Progenitor cell of endocrine pancreas (in vitro differentiated cells): ENCODE measurements at regions not wholly inside any gene's neighbourhood (a gene's known extent, or its start where the extent isn't known, plus 50 kb on each side); places are given as distances from the start of the nearest gene placed in this dataset.

Experiments
- DNase-seq: peaks from one replicate; pipeline ENCODE4 v3.0.0; 2021; ENCODE audit warnings: low spot score; ENCODE audit not compliant: unreplicated experiment
- H3K27ac Mint-ChIP-seq: 2 replicates; pipeline ENCODE4 v1.8.0; 2021; ENCODE audit warnings: mild to moderate bottlenecking, moderate library complexity, mixed read lengths
- H3K27me3 Mint-ChIP-seq: 2 replicates; pipeline ENCODE4 v1.8.0; 2021; ENCODE audit warnings: mixed read lengths
- H3K36me3 Mint-ChIP-seq: 2 replicates; pipeline ENCODE4 v1.8.0; 2022; ENCODE audit warnings: mixed read lengths; ENCODE audit not compliant: insufficient read depth
- H3K4me1 Mint-ChIP-seq: 2 replicates; pipeline ENCODE4 v1.8.0; 2021; ENCODE audit warnings: low read depth, mixed read lengths
- H3K4me3 Mint-ChIP-seq: 2 replicates; pipeline ENCODE4 v1.8.0; 2021; ENCODE audit warnings: low read depth, mild to moderate bottlenecking, moderate library complexity, mixed read lengths
- H3K9me3 Mint-ChIP-seq: 2 replicates; pipeline ENCODE4 v1.8.0; 2021; ENCODE audit warnings: low read depth, mixed read lengths
- CTCF ChIP-seq: fragments of 200-600 bp; sonication (generic); IDR thresholded peaks from one replicate; pipeline ENCODE4 v1.5.0; 2021; ENCODE audit warnings: antibody characterized with exemption, mild to moderate bottlenecking; ENCODE audit not compliant: unreplicated experiment

- no peak overlapping the region for H3K27ac Mint-ChIP-seq
Observed at GRCh38 chr7:156237614-156238013, 403.0 kb upstream of the RNF32 start.

GRCh38 chr7:156236936-156237599 is 403.5 kb upstream of the RNF32 start:
- TF ChIP-seq CTCF = no peak
- Mint-ChIP-seq H3K36me3 (no peaks in the 10 kb centered on the region), H3K27ac (no peak overlapping the region), H3K9me3 (peaks cover 5% of the 10 kb centered on the region), H3K4me3 (no peak overlapping the region), H3K27me3 (peaks cover 7% of the 10 kb centered on the region), H3K4me1 (no peaks in the 10 kb centered on the region)
- no peak for DNase-seq

More at GRCh38 chr7:156237614-156238013, 403.0 kb upstream of the RNF32 start:
- Mint-ChIP-seq H3K4me1 (no peaks in the 10 kb centered on the region), H3K4me3 (no peak overlapping the region), H3K9me3 (peaks cover 9% of the 10 kb centered on the region), H3K36me3 (no peaks in the 10 kb centered on the region), H3K27me3 (peaks cover 5% of the 10 kb centered on the region)
- DNase-seq = no peak
- no peak for TF ChIP-seq CTCF

GRCh38 chr7:156236181-156236889 is 404.2 kb upstream of the RNF32 start:
- Mint-ChIP-seq H3K36me3 (no peaks in the 10 kb centered on the region), H3K9me3 (no peaks in the 10 kb centered on the region), H3K4me1 (no peaks in the 10 kb centered on the region), H3K27ac (no peak overlapping the region), H3K4me3 (no peak overlapping the region), H3K27me3 (peaks cover 7% of the 10 kb centered on the region)
- no peak for DNase-seq
- TF ChIP-seq CTCF = no peak

GRCh38 chr7:156234666-156235494 is 405.7 kb upstream of the RNF32 start:
- H3K27me3 Mint-ChIP-seq = peaks cover 7% of the 10 kb centered on the region
- H3K9me3 Mint-ChIP-seq = no peaks in the 10 kb centered on the region
- H3K27ac Mint-ChIP-seq = no peak overlapping the region
- DNase-seq = no peak
- no peak overlapping the region for H3K4me3 Mint-ChIP-seq
- no peaks in the 10 kb centered on the region for H3K4me1 Mint-ChIP-seq
- no peaks in the 10 kb centered on the region for H3K36me3 Mint-ChIP-seq
- TF ChIP-seq CTCF = no peak

- no peak for TF ChIP-seq CTCF
- Mint-ChIP-seq H3K4me1 (no peaks in the 10 kb centered on the region), H3K4me3 (no peak overlapping the region)
Observed at GRCh38 chr7:156234192-156234591, 406.4 kb upstream of the RNF32 start.

More at GRCh38 chr7:156234192-156234591, 406.4 kb upstream of the RNF32 start:
- no peaks in the 10 kb centered on the region for H3K36me3 Mint-ChIP-seq
- H3K27me3 Mint-ChIP-seq = peaks cover 7% of the 10 kb centered on the region
- no peak overlapping the region for H3K27ac Mint-ChIP-seq
- no peak for DNase-seq
- H3K9me3 Mint-ChIP-seq = no peaks in the 10 kb centered on the region
